NOMO-1 (cell line): ENCODE measurements at regions not wholly inside any gene's neighbourhood (a gene's known extent, or its start where the extent isn't known, plus 50 kb on each side); places are given as distances from the start of the nearest gene placed in this dataset.

Experiments
- DNase-seq, 2 experiments: peaks; one replicate each; lab custom pipeline; 2025; ENCODE audit not compliant: unreplicated experiment in 2 of 2; lab: John Stamatoyannopoulos, UW

DNA sequence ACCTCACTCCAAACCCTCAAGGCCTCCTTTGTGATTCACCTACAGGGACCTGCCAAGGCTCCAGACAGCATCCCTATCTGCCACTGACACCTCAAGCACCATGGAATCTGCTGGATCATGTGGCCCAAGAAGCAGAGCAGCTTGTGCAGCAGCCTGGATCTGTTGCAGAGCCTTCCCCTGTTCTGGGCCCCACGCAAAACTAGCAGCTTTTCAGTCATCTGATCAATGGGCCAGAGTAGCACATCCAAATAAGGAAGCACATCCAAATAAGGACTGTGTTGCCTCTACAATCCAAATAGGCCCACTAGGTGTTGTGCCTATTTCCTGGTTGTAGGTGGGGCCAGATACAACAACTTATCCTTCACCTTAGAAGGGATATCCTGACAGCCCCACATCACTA is 97.1 kb upstream of the GNAO1 start:
- no peak for DNase-seq

- DNase-seq, result no peak
Observed at GRCh38 chr16:56093055-56093454, 98.2 kb upstream of the GNAO1 start.

GRCh38 chr16:56090076-56090475 is 101.2 kb upstream of the GNAO1 start:
- no peak for DNase-seq

DNA sequence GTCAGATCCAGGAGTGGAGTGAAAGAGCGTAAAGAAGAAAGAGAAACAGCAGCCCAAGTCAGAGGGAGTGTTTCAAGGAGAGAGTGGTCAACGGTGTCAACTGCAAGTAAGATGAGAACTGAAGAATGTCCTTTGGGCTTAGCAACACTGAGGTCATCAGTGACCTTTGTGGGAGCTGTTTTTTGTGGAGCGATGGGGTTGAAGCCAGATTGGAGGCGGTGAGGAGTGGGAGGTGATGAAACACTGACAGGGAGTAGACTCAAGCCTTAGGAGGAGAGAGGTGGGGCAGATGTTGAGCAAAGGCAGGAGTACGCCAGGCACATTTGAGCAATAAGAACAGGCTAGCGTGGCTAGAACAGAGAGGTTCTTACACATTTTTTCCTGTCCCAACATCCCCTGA is 103.7 kb upstream of the GNAO1 start:
- no peak for DNase-seq

DNA sequence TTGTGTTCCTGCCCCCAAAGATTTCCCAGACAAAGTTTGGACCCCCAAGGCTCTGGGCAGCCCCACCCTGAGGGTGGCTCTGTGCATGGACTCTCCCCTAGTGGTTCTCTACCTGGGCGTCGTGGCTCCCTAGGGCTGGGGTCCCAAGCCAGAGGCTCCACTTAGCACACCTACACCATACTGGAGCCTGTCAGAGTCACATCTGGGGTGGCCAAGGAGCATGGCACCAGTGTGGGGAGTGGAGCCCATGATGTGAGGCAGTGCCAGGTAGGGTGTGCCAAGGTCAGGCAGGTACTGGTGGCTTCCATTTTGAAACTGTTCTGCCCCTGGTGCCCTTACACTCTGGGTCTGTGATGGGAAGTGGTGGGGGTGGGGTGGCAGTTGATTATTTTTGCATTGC is 109.9 kb upstream of the GNAO1 start:
- DNase-seq, result no peak

- DNase-seq, result no peak
Observed at GRCh38 chr16:56075732-56076388, 115.4 kb upstream of the GNAO1 start.

GRCh38 chr16:56073508-56073907 is 117.8 kb upstream of the GNAO1 start:
- no peak for DNase-seq

- DNase-seq, result no peak
Observed at GRCh38 chr16:56072096-56072495, 119.2 kb upstream of the GNAO1 start.

- DNase-seq, result no peak
Observed at GRCh38 chr16:56068816-56069215, 122.5 kb upstream of the GNAO1 start.

DNA sequence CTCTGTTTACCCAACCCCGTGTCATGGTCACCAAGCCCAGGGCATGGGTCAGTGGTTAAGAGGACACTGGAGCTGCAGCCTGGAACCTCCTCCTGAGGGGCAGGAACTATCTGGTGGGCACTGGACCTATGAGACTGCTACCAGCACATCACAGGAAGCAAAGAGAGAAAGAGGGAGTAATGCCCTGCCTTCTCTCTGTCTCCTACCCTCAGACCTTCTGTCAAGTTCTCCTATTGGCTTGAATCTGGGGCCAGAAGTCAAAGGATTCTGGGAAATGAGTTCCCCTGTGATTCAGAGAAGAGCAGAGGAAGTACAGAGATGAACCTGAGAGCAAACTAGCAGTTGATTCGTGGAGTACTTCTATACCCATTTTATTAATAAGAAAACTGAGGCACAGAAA is 123.0 kb upstream of the GNAO1 start:
- no peak for DNase-seq

- DNase-seq, result no peak
Observed at GRCh38 chr16:56067406-56067805, 123.9 kb upstream of the GNAO1 start.

GRCh38 chr16:56066617-56067016 is 124.7 kb upstream of the GNAO1 start:
- DNase-seq, result no peak

- no peak for DNase-seq
Observed at GRCh38 chr16:56063111-56063510, 128.2 kb upstream of the GNAO1 start.

GRCh38 chr16:56057151-56057550 is 134.1 kb upstream of the GNAO1 start:
- no peak for DNase-seq

DNA sequence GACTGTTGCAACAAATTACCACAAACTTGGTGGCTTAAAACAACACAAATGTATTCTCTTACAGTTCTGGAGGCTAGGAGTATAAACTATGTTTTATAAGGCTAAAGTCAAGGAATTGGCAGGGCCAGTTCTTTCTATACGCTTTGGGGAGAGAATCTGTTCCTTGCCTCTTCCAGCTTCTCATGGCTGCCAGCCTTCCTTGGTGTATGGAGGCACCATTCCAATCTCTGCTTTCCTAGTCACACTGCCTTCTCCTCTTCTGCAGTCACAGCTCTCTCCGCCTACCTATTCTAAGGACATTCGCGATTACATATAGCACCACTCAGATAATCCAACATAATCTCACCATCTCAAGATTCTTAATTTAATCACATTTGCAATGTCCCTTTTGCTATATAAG is 140.4 kb upstream of the GNAO1 start:
- DNase-seq, result no peak

- peak; percentile 80 to 93 for DNase-seq
Observed at GRCh38 chr16:56048425-56049105, 142.7 kb upstream of the GNAO1 start.

- no peak for DNase-seq
Observed at GRCh38 chr16:56047307-56048234, 143.7 kb upstream of the GNAO1 start.

GRCh38 chr16:56042416-56042815 is 148.9 kb upstream of the GNAO1 start:
- DNase-seq, result no peak

GRCh38 chr16:56041556-56042140 is 149.6 kb upstream of the GNAO1 start:
- DNase-seq, result no peak

- no peak for DNase-seq
Observed at GRCh38 chr16:56038564-56039098, 152.7 kb upstream of the GNAO1 start.

DNA sequence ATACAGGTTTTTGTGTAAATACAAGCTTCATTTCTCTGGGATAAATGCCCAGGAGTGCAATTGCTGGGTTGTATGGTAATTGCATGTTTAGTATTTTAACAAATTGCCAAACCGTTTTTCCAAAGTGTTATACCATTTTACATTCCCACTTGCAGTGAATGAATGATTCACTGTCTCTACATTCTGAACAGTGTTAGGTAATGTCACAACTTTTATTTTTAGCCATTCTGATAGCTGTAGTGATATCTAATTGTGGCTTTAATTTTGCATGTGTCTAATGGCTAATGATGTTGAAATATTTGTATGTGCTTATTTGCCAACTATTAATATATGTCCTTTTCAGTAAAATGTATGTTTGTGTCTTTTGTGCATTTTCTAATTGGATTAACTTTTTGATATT is 156.9 kb upstream of the CES5A start:
- DNase-seq, result no peak
